ENCODE measurements at regions not wholly inside any gene's neighbourhood (a gene's known extent, or its start where the extent isn't known, plus 50 kb on each side); places are given as distances from the start of the nearest gene placed in this dataset.
"Not testable (repeated sequence)": the region's sequence is repeated elsewhere in the genome, so short reads cannot be mapped to it uniquely, and the experiment has no call there.

- no peak for DNase-seq (ENCODE audit: low spot score)
Observed at GRCh38 chr4:116544946-116545345, 540.4 kb downstream of the TRAM1L1 start.

GRCh38 chr4:116539744-116540143 is 545.6 kb downstream of the TRAM1L1 start:
- no peak for DNase-seq (ENCODE audit: low spot score)

GRCh38 chr4:116537828-116538227 is 547.5 kb downstream of the TRAM1L1 start:
- DNase-seq (ENCODE audit: low spot score), result no peak

GRCh38 chr4:116536024-116536423 is 549.4 kb downstream of the TRAM1L1 start:
- DNase-seq (ENCODE audit: low spot score), result not testable (repeated sequence)

- DNase-seq (ENCODE audit: low spot score), result no peak
Observed at GRCh38 chr4:116531870-116532269, 553.5 kb downstream of the TRAM1L1 start.

GRCh38 chr4:116531026-116531425 is 554.4 kb downstream of the TRAM1L1 start:
- DNase-seq (ENCODE audit: low spot score), result no peak

GRCh38 chr4:116530048-116530447 is 555.3 kb downstream of the TRAM1L1 start:
- DNase-seq (ENCODE audit: low spot score), result no peak

GRCh38 chr4:116529129-116529528 is 556.2 kb downstream of the TRAM1L1 start:
- DNase-seq (ENCODE audit: low spot score), result no peak

GRCh38 chr4:116522922-116523321 is 562.5 kb downstream of the TRAM1L1 start:
- DNase-seq (ENCODE audit: low spot score), result no peak

- no peak for DNase-seq (ENCODE audit: low spot score)
Observed at GRCh38 chr4:116520886-116521285, 564.5 kb downstream of the TRAM1L1 start.

GRCh38 chr4:116516711-116517110 is 568.7 kb downstream of the TRAM1L1 start:
- no peak for DNase-seq (ENCODE audit: low spot score)

GRCh38 chr4:116515959-116516358 is 569.4 kb downstream of the TRAM1L1 start:
- DNase-seq (ENCODE audit: low spot score), result no peak

GRCh38 chr4:116512552-116512951 is 572.8 kb downstream of the TRAM1L1 start:
- no peak for DNase-seq (ENCODE audit: low spot score)

- no peak for DNase-seq (ENCODE audit: low spot score)
Observed at GRCh38 chr4:116501954-116502353, 583.4 kb downstream of the TRAM1L1 start.

GRCh38 chr4:116500225-116500624 is 585.2 kb downstream of the TRAM1L1 start:
- no peak for DNase-seq (ENCODE audit: low spot score)

- no peak for DNase-seq (ENCODE audit: low spot score)
Observed at GRCh38 chr4:116489739-116490138, 595.6 kb downstream of the TRAM1L1 start.

- DNase-seq (ENCODE audit: low spot score), result no peak
Observed at GRCh38 chr4:116486401-116486800, 599.0 kb downstream of the TRAM1L1 start.

GRCh38 chr4:116480546-116480945 is 604.8 kb downstream of the TRAM1L1 start:
- DNase-seq (ENCODE audit: low spot score), result no peak

GRCh38 chr4:116478343-116478742 is 607.0 kb downstream of the TRAM1L1 start:
- DNase-seq (ENCODE audit: low spot score), result no peak

GRCh38 chr4:116469582-116469981 is 615.8 kb downstream of the TRAM1L1 start:
- no peak for DNase-seq (ENCODE audit: low spot score)

GRCh38 chr4:116453127-116453526 is 632.2 kb downstream of the TRAM1L1 start:
- no peak for DNase-seq (ENCODE audit: low spot score)

GRCh38 chr4:116449764-116450163 is 635.6 kb downstream of the TRAM1L1 start:
- no peak for DNase-seq (ENCODE audit: low spot score)

GRCh38 chr4:116444117-116444516 is 641.3 kb downstream of the TRAM1L1 start:
- no peak for DNase-seq (ENCODE audit: low spot score)

- DNase-seq (ENCODE audit: low spot score), result no peak
Observed at GRCh38 chr4:116438981-116439729, 646.2 kb downstream of the TRAM1L1 start.

Measured in kidney tubule cell (primary cell).